Stomach (tissue), 8 donors: ENCODE measurements at regions not wholly inside any gene's neighbourhood (a gene's known extent, or its start where the extent isn't known, plus 50 kb on each side); places are given as distances from the start of the nearest gene placed in this dataset.

Experiments used
- DNase-seq, 2 donors: peaks; one replicate each; pipeline versions ENCODE4 v3.0.0 to v3.0.0-alpha.2; 2013 to 2019
- H3K27ac ChIP-seq, 5 donors: fragments of 200-600 bp in 4 of 5; sonication (generic) in 4 of 5; one replicate each; pipeline ENCODE4 v1.5.1; 2013 to 2019; ENCODE audit warnings: mild to moderate bottlenecking in 1 of 5, moderate library complexity in 1 of 5
- H3K27me3 ChIP-seq, 3 donors: fragments of 200-600 bp; sonication (generic); one replicate each; pipeline ENCODE4 v1.5.1; 2017 to 2019; ENCODE audit warnings: mixed run types in 1 of 3
- H3K36me3 ChIP-seq, 4 donors: fragments of 200-600 bp; sonication (generic); 1 replicate in 3 of 4; 2 replicates in 1 of 4; pipeline ENCODE4 v1.5.1; 2016 to 2019
- H3K4me1 ChIP-seq, 4 donors: fragments of 200-600 bp; sonication (generic); one replicate each; pipeline ENCODE4 v1.5.1; 2016 to 2019
- H3K4me3 ChIP-seq, 4 donors: fragments of 200-600 bp; sonication (generic) in 3 of 4; one replicate each; pipeline ENCODE4 v1.5.1; 2016 to 2019; ENCODE audit warnings: mild to moderate bottlenecking in 1 of 4
- H3K9me3 ChIP-seq, 4 donors: fragments of 200-600 bp; sonication (generic); one replicate each; pipeline ENCODE4 v1.5.1; 2016 to 2019
- EP300 ChIP-seq: sonication (generic); formaldehyde crosslinking; IDR thresholded peaks from one replicate; pipeline ENCODE4 v1.6.1; 2017; ENCODE audit warnings: antibody characterized with exemption
- POLR2A ChIP-seq, 4 donors: fragments of 450-650 bp; IDR thresholded peaks; one replicate each; pipeline ENCODE4 v1.6.1; 2016; ENCODE audit warnings: antibody characterized with exemption in 4 of 4, control low read depth in 2 of 4, mild to moderate bottlenecking in 1 of 4, moderate library complexity in 1 of 4
- POLR2AphosphoS5 ChIP-seq, 3 donors: sonication (generic); formaldehyde crosslinking; IDR thresholded peaks; one replicate each; pipeline ENCODE4 v1.6.1; 2016; ENCODE audit warnings: antibody characterized with exemption in 3 of 3
- WGBS, 5 donors: extraction: QIAGEN DNeasy Blood & Tissue Kit in 3 of 5; methylation state at CpG; one replicate each; pipeline versions ENCODE4 v1.1.5 to v1.1.7; 2013 to 2018; 5-methylcytosine and 5-hydroxymethylcytosine counted together
- intact Hi-C: fragments of 100-400 bp; cut with DNase I; formaldehyde crosslinking; loops from one replicate; pipeline ENCODE4 v1.15.1; 2023; ENCODE audit warnings: low total_unique reads
- TF ChIP-seq, protein P1 (sequence below), 7 experiments: fragments of 450-650 bp in 4 of 7; fragments of 200-600 bp in 3 of 7; sonication (generic) in 3 of 7; IDR thresholded peaks; one replicate each; pipeline ENCODE4 v1.5.1; 2016 to 2019; ENCODE audit warnings: antibody characterized with exemption in 7 of 7, control low read depth in 2 of 7, mild to moderate bottlenecking in 1 of 7
- donor health status: healthy with polysubstance abuse.
- donor health status: Bipolar disorder and iron deficiency.
- donor health status: healthy.

DNA sequence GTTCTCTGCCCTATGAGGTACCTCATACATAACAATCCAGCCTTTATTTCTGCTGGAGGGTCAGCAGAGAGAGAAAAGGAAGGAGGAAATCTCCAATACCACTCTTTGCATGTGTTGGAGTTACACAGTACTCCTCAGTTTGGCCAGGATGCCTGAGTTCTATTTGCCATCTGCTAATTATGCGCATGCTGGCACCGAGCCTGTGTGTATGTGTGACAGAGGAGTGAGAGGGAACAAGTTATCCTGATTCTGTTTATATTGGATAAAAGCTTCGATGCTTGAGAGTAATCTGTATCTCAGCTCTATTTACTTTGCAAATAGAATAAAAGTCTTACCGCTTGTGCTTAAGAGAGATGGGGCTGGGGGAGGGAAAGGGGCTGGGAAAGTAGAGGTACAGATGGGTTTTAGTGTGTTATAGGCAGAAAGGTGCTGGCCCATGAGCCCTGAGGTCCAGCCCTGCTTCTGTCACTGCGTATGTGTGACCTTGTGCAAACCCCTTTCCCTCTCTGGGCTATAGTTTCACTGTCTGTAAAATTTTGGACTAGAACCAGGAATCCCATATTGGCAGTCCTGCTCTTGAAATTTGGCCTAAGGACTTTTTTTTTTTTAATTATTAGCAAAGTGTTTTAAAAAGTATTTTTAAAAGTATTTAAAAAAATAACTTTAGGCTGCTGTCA is 54.5 kb upstream of the PLXNA2 start:
- peak overlapping the region in 2 of 5 donors; percentile 39 to 72 for H3K27ac ChIP-seq
- 10 to 33% (median 24%) methylated on average over 5 of the region's 5 CpGs for WGBS, 5 donors

DNA sequence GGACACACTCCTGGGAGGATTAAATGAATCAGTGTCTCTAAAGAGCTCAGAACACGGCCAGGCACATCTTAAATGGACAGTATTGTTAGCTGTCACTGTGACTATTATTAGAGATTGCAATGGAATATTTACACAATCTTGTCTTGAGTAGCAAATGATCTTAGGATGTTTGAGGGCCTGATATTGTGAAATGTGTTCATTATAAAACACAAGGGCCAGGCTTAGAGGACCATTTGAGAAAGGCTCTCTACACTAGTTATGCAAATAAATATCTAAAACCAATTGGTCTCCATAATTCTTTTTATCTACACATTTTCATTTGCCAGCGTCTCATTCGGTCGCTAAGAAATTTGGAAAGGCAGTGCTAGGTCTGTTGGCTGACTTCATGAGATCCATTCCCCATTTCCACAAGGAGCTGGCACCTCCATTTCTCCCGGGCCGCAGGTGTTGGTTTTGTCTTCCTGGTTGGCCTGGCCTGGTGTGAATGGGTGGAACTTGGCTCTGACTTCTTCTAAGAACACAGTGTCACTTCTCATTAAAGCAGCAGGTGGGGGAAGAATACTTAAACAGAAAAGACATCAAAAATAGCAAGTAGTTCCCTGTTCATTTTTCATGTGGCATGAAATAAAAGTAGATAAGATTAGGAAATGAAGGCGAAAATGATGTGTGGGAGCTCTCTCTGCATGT is 56.0 kb upstream of the PLXNA2 start:
- WGBS, 5 donors: 53 to 68% (median 58%) methylated on average over 7 of the region's 7 CpGs
- Histone ChIP-seq H3K27ac (no peak overlapping the region), H3K4me3 (no peak overlapping the region), H3K4me1 (peaks cover 7 to 22% (median 15%) of the 10 kb centered on the region in 4 donors), H3K27me3 (no peaks in the 10 kb centered on the region), H3K9me3 (no peaks in the 10 kb centered on the region), H3K36me3 (no peaks in the 10 kb centered on the region)
- TF ChIP-seq POLR2A (IDR thresholded peaks at IDR 0.05) (no peak), EP300 (no peak), POLR2AphosphoS5 (IDR thresholded peaks at IDR 0.05) (no peak)
- TF ChIP-seq, protein P1, sequence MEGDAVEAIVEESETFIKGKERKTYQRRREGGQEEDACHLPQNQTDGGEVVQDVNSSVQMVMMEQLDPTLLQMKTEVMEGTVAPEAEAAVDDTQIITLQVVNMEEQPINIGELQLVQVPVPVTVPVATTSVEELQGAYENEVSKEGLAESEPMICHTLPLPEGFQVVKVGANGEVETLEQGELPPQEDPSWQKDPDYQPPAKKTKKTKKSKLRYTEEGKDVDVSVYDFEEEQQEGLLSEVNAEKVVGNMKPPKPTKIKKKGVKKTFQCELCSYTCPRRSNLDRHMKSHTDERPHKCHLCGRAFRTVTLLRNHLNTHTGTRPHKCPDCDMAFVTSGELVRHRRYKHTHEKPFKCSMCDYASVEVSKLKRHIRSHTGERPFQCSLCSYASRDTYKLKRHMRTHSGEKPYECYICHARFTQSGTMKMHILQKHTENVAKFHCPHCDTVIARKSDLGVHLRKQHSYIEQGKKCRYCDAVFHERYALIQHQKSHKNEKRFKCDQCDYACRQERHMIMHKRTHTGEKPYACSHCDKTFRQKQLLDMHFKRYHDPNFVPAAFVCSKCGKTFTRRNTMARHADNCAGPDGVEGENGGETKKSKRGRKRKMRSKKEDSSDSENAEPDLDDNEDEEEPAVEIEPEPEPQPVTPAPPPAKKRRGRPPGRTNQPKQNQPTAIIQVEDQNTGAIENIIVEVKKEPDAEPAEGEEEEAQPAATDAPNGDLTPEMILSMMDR (IDR thresholded peaks at IDR 0.05): no peak
- peak in 1 of 2 donors; percentile 71 for DNase-seq
- intact Hi-C loops: no loop called here

More for the DNA sequence above, 54.5 kb upstream of the PLXNA2 start:
- Histone ChIP-seq H3K4me3 (no peak overlapping the region), H3K27me3 (no peaks in the 10 kb centered on the region), H3K9me3 (no peaks in the 10 kb centered on the region), H3K36me3 (no peaks in the 10 kb centered on the region), H3K4me1 (peaks cover 7 to 22% (median 15%) of the 10 kb centered on the region in 4 donors)
- DNase-seq: peak; percentile 54 to 93
- TF ChIP-seq POLR2A (IDR thresholded peaks at IDR 0.05) (no peak), POLR2AphosphoS5 (IDR thresholded peaks at IDR 0.05) (peak in 2 of 3 donors; percentile 18 to 24)
- intact Hi-C loops: no loop called here

DNA sequence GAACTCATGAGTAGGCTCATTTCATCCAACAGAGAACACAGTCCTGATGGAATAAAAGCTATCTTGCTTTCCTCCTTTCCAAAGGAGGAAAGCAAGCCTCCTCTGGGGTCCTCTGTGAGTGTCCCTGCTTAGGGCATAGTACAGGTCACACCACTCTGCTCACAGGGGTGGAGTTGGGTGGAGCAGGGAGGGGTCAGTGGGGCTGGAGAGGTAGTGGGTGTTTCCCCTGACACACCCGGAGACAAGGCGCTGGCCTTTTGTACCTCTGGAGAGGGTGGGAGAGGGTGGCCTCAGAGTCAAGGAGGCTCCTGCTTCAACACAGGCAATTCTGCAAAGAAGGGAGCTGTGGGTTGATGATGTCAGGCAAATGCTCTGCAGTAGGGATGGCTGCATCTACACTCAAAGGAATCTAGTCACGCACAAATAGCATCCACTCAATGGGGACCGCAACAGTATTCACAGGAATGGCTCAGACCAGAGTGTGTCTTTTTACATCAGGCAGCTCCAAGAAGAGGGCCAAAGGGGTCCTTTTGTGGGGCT is 58.6 kb upstream of the PLXNA2 start:
- 75 to 85% (median 82%) methylated on average over 4 of the region's 4 CpGs for WGBS, 5 donors
- H3K36me3 ChIP-seq: no peaks in the 10 kb centered on the region
- intact Hi-C loops: no loop called here
- no peak for TF ChIP-seq POLR2AphosphoS5 (IDR thresholded peaks at IDR 0.05)
- TF ChIP-seq POLR2A (IDR thresholded peaks at IDR 0.05): no peak
- TF ChIP-seq EP300: no peak
- TF ChIP-seq, protein P1 (IDR thresholded peaks at IDR 0.05): no peak
- no peaks in the 10 kb centered on the region for H3K9me3 ChIP-seq
- H3K27me3 ChIP-seq: no peaks in the 10 kb centered on the region
- H3K27ac ChIP-seq: no peak overlapping the region
- peaks cover 7 to 22% (median 15%) of the 10 kb centered on the region in 4 donors for H3K4me1 ChIP-seq
- DNase-seq: peak in 1 of 2 donors; percentile 17
- H3K4me3 ChIP-seq: no peak overlapping the region

GRCh38 chr1:208303743-208304712 is 59.8 kb upstream of the PLXNA2 start:
- WGBS, 5 donors: 72 to 79% (median 76%) methylated on average over 8 of the region's 8 CpGs
- no peaks in the 10 kb centered on the region for H3K36me3 ChIP-seq
- no peaks in the 10 kb centered on the region for H3K27me3 ChIP-seq
- H3K27ac ChIP-seq: no peak overlapping the region
- TF ChIP-seq POLR2AphosphoS5 (IDR thresholded peaks at IDR 0.05) (no peak), POLR2A (IDR thresholded peaks at IDR 0.05) (no peak), EP300 (no peak)
- TF ChIP-seq, protein P1 (IDR thresholded peaks at IDR 0.05): no peak
- peaks cover 0 to 13% (median 5%) of the 10 kb centered on the region in 4 donors for H3K4me1 ChIP-seq
- no peaks in the 10 kb centered on the region for H3K9me3 ChIP-seq
- no peak overlapping the region for H3K4me3 ChIP-seq
- intact Hi-C loops: no loop called here
- no peak for DNase-seq
